GM04504 (cell line): ENCODE measurements at regions not wholly inside any gene's neighbourhood (a gene's known extent, or its start where the extent isn't known, plus 50 kb on each side); places are given as distances from the start of the nearest gene placed in this dataset.

ENCODE experiments used
- DNase-seq: peaks from one replicate; pipeline ENCODE4 v3.0.0-alpha.2; 2012; ENCODE audit warnings: low read depth

DNA sequence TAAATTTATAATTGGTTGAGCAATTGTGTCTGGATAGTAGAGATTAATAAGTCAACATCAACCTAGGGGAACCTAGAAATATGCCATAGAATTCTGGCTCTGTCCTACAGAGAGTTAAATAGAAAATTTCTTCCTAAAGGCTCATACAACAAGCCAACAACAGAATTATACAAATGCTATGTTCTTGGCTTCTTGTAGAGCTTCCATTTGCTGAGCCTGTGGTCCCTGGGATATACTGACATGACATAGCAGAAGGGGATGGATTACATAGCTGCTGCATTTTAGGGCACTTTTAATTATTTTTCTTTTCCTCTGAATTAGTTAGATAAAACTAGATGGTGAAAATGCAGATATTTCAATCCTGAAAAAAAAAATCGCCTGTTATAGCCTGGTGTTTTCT lies 95.5 kb upstream of the ST6GAL2 start:
- DNase-seq = no peak

GRCh38 chr2:106982350-106982749 lies 96.4 kb upstream of the ST6GAL2 start:
- DNase-seq = no peak

DNA sequence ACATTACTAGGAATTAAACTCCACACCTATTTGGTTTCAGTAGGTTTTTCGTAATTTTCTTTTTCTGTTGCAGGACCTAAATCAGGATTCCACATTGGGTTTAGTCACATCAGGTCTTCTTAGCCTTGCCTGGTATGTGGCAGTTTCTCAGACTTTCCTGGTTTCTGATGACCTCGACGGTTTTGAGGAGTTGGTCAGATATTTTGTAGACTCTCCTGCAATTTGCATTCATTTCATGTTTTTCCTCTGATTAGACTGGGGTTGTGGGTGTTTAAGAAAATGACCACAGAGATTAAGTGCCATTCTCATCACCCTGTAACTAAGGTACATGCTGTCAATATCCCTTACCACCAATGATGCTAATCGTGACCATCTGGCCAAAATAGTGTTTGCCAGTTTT lies 97.3 kb upstream of the ST6GAL2 start:
- DNase-seq = no peak

DNA sequence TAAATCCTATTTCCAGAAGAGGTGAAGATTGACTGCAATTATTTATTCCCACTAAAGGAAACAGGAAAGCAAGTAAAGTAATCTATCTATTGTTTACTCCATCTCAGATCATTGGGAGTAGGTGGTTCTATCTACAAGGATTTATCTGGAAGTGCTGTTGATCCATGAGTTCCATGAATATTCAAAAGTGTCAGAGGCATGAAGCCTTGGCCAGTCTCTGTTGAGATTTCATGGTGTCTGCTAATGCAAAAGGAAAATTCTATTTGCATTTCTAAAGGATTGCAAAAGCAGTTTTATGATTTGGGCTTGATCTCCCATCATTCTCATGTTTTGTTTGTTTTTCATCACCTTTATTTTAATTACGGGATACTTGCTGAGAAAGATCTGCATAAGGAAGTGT lies 102.4 kb upstream of the ST6GAL2 start:
- no peak for DNase-seq

GRCh38 chr2:106990297-106990696 lies 104.3 kb upstream of the ST6GAL2 start:
- no peak for DNase-seq

- DNase-seq = no peak
These were observed 105.9 kb upstream of the ST6GAL2 start for GRCh38 chr2:106991866-106992265.

GRCh38 chr2:106995556-106995955 lies 109.6 kb upstream of the ST6GAL2 start:
- DNase-seq = no peak

GRCh38 chr2:106996171-106996769 lies 110.3 kb upstream of the ST6GAL2 start:
- DNase-seq = no peak

DNA sequence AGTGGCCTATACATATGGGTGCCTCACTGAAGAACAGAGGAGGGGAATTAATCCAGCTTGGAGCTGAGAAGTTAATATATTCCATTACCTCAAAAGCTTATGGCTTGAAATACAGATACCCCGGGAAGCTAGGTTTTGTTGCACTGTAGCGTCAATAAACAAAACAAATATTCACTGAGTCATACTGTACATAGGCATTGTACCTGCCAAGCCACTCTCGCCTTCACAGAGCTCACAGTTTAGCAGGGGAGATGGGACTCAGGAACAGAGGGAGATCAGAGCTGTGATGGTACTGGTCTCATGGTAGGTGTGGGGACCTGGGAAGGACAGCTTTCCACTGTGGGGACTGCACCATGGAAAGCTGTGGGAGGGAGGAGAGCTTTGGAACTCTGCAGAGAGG lies 111.2 kb upstream of the ST6GAL2 start:
- DNase-seq = no peak

DNA sequence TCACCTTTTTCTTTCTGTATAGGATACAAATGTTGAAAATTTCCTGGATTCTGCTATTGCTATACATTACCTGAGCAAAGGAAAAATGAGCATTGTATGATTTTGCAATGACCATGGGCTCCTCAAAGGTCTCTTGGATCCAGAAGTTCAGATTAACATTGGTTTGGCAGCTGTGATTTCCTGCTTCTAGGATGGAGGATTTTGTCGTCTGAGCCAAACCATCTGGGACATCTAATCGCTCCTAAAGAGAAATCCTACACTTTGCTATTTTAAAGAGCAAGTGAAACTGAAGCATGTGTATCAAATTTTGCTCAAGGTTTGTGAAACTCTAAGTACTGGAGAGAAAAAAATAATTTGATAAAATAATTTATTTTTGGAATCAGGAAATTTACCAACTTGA lies 115.1 kb upstream of the ST6GAL2 start:
- no peak for DNase-seq

- DNase-seq = no peak
These were observed 115.6 kb upstream of the ST6GAL2 start for GRCh38 chr2:107001551-107001950.

DNA sequence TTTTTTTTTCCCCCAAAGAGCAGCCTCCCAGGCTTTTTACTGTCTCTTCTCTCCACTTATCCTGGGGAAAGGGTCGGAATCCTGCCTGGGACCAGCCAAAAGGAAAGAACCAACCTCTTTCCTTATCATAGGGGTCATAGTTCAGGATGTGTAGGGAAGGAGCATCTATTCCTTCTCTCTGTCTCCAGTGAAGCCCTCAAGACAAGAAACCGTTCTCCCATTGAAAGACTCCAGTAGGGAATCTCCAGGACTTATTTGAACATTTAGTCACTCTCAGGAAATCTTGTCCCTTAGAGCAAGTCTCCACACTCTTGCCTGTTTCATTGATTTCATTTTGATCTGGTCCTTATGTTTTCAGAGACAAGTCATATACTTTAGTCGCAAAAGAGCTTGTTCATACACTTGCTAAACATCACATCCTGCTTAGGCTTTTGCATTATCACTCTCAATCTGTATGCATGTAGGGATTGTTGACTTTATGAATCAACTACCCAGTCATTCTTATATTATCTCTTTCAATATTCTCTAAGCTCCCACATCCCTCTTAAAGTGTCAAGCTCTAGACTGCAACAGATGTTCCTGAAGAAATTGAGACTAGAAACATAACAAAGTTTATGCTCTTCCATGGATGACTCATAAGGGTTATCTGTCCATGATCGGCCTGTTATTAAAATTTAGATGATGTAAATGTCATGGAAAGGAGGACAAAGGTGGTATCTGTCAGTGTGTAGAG lies 116.2 kb upstream of the ST6GAL2 start:
- no peak for DNase-seq

GRCh38 chr2:107002735-107003134 lies 116.8 kb upstream of the ST6GAL2 start:
- no peak for DNase-seq

GRCh38 chr2:107005853-107006252 lies 119.9 kb upstream of the ST6GAL2 start:
- no peak for DNase-seq

GRCh38 chr2:107006836-107007235 lies 120.9 kb upstream of the ST6GAL2 start:
- no peak for DNase-seq

GRCh38 chr2:107007927-107008326 lies 122.0 kb upstream of the ST6GAL2 start:
- no peak for DNase-seq

DNA sequence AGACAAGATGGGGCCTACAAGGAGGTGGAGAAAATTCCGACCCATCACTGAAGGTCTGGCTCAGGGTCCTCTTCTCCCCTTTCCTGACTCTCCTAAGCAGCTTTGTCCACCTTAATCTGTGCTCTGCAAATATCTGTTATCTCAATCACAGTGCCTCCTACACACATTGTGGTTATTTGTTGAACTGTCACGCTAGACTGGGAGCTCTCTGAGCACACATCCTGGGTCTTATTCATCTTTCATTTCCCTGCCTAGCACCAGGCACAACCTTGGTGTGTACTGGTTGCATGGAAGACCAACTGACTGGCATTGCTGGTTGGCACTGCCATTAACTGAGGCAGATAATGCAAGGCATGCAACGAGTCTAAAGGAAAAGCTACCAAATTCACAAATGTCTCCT lies 122.9 kb upstream of the ST6GAL2 start:
- no peak for DNase-seq

DNA sequence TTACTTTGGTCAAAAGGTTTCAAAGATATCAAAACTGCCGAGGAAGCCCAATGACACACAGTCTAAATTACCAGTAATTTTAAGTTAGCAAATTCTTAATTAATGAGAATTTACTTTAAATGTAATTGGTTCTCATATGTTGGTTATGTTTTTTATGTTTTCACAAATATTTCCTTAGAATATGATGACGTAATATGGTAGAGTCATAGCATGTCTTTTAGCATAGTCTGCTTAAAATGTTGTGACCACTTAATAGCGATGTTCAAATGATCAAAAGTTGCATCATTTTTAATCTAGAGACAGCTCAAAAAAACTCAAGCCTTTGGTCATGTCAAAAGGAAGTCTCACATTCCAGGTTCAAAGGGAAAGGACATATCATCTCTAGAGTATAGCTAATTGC lies 123.3 kb upstream of the ST6GAL2 start:
- DNase-seq = no peak

DNA sequence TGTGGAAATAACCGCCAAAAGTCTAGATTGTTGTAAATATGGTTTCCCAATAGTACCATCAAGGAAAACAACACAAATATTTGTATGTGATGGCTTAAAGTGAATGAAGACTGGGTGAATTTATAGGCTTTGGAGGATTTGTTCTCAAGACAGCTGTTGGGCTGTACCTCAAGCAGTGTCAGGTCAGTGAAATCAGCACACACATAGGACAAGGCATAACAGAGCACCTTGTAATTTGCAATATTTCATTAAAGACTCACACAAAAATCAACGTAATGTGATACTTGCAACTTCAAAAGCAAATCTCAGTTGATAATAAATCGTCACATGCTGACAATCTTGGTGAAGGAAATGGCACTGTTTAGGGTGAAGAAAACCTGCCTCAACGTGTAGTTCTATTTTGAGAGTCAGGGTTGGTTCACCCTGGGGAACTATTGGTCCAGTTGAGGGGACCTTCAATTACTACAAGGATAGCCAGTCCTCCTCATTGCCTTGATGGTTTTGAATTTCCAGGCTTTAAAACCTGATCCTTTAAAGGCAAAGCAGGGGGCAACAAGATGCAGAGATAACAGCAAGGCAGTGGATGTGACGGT lies 126.8 kb upstream of the ST6GAL2 start:
- no peak for DNase-seq

DNA sequence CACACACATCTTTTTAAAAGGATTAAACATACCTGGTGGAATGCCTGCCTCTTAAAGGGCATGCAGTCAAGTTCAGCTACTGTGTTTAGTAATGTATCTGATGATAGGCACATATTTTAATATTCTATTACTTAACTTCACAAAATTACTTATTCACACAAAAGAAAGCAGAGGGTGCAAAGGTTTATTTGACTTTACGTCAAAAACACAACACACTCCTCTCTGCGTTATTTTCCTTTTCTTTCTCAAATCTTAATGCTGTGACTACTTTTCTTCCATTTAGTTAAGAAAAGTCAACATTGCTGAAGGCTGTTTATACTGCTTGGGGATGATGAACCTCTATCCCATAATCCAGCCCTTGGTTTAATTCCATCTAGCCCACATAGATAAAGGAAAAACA lies 127.9 kb upstream of the ST6GAL2 start:
- no peak for DNase-seq

DNA sequence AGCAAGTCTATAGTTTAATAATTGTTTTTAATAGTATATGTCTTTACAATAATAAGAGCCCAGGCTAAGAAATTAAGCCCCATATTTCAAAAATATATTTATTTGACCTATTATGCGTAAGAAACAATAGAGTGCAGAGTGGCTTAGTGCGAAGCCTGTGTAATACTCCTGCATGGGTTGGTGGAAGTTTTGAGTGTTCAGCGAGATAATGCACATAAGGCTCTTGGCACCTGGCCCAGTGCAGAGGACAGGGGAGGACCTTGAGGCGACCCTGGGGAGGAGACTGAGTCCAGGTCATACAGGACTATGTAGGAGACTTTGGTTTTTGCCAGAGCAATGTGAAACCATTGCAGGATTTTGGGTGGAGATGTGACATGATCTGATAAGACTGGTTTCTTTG lies 132.4 kb upstream of the ST6GAL2 start:
- DNase-seq = no peak

GRCh38 chr2:107020392-107020791 lies 134.4 kb upstream of the ST6GAL2 start:
- DNase-seq = no peak

GRCh38 chr2:107024269-107024668 lies 138.3 kb upstream of the ST6GAL2 start:
- no peak for DNase-seq
